ENCODE measurements at regions not wholly inside any gene's neighbourhood (a gene's known extent, or its start where the extent isn't known, plus 50 kb on each side); places are given as distances from the start of the nearest gene placed in this dataset.

GRCh38 chr3:161977850-161978249 is 481.2 kb downstream of the OTOL1 start (continued):
- TF ChIP-seq EZH2phosphoT487 (IDR thresholded peaks at IDR 0.05; ENCODE audit: borderline replicate concordance) = no peak
- TF ChIP-seq RAD21 (IDR thresholded peaks at IDR 0.05; ENCODE audit: low read depth) = no peak
- no peak for TF ChIP-seq YY1 (IDR thresholded peaks at IDR 0.05; ENCODE audit: extremely low read depth, insufficient replicate concordance, low read depth, low read length)
- TF ChIP-seq CBX3 (IDR thresholded peaks at IDR 0.05; ENCODE audit: low read depth) = no peak
- TF ChIP-seq ZNF274 (IDR thresholded peaks at IDR 0.05; ENCODE audit: low read depth, low read length) = no peak
- no peak for TF ChIP-seq ELF1 (IDR thresholded peaks at IDR 0.05; ENCODE audit: borderline replicate concordance, low read depth)
- TF ChIP-seq CEBPB (IDR thresholded peaks at IDR 0.05; ENCODE audit: low read depth) = no peak
- no peak for TF ChIP-seq SIN3A (IDR thresholded peaks at IDR 0.05; ENCODE audit: low read depth)
- TF ChIP-seq POLR2A (IDR thresholded peaks at IDR 0.05; ENCODE audit: borderline replicate concordance, extremely low read depth, insufficient read depth, insufficient read length) = no peak

GRCh38 chr3:161987933-161988332 is 491.3 kb downstream of the OTOL1 start:
- Histone ChIP-seq H3K79me2 (ENCODE audit: insufficient read depth, low read length) (no peaks in the 10 kb centered on the region), H3K9ac (ENCODE audit: low read length) (no peak overlapping the region), H2AFZ (ENCODE audit: low read depth, low read length, poor library complexity, severe bottlenecking) (no peak overlapping the region), H4K20me1 (ENCODE audit: insufficient read depth) (no peaks in the 10 kb centered on the region), H3K4me1 (ENCODE audit: control insufficient read depth in 1 of 2, insufficient read depth in 2 of 2, low read length in 2 of 2) (peaks cover 0 to 25% of the 10 kb centered on the region in 2 experiments; a peak in 2 of 4 replicates), H3K36me3 (ENCODE audit: control insufficient read depth in 1 of 2, insufficient read depth in 2 of 2, low read length in 2 of 2) (no peaks in the 10 kb centered on the region), H3K27me3 (ENCODE audit: insufficient read depth, low read length) (no peaks in the 10 kb centered on the region), H3K9me2 (ENCODE audit: insufficient read depth) (no peaks in the 10 kb centered on the region), H3K4me2 (ENCODE audit: low read length) (no peak overlapping the region), H3K4me3 (replicated peaks in 1 of 2; ENCODE audit: low read depth in 1 of 2, low read length in 2 of 2) (no peak overlapping the region), H3K9me3 (ENCODE audit: control insufficient read depth in 1 of 2, insufficient read depth in 1 of 2, low read depth in 1 of 2, low read length in 2 of 2) (no peaks in the 10 kb centered on the region), H3K27ac (ENCODE audit: low read depth, low read length) (no peak overlapping the region)
- RAD21 ChIA-PET (ENCODE audit: low non-redundant PET in 1 of 2, low total read pairs in 2 of 2, uncharacterized antibody in 2 of 2, unreplicated experiment in 2 of 2) = no interaction called here
- POLR2A ChIA-PET = no interaction called here
- BruUV-seq (replicated peaks) = no TSS peak
- DNase-seq (ENCODE audit: low read depth, low spot score) (no peak), ATAC-seq (no peak)
- CTCF ChIA-PET = no interaction called here
- TF ChIP-seq SIN3A (IDR thresholded peaks at IDR 0.05; ENCODE audit: low read depth) (no peak), EZH2phosphoT487 (IDR thresholded peaks at IDR 0.05; ENCODE audit: borderline replicate concordance) (no peak), RAD21 (IDR thresholded peaks at IDR 0.05; ENCODE audit: low read depth) (no peak), MAX (IDR thresholded peaks at IDR 0.05) (no peak)
- intact Hi-C loops (cut with micrococcal nuclease) = no loop called here

Data from HCT116 (cell line).